Omental fat pad (tissue), 3 donors: ENCODE measurements at regions not wholly inside any gene's neighbourhood (a gene's known extent, or its start where the extent isn't known, plus 50 kb on each side); places are given as distances from the start of the nearest gene placed in this dataset.

Experiments
- ATAC-seq: fragments of 150-250 bp; one replicate; pipeline ENCODE4 v1.9.1; 2016; ENCODE audit warnings: mild to moderate bottlenecking, moderate library complexity; ENCODE audit not compliant: low FRiP score
- DNase-seq: peaks from one replicate; pipeline ENCODE4 v3.0.0-alpha.2; 2019; ENCODE audit warnings: low spot score
- TF ChIP-seq, protein P1 (sequence below), 3 donors: fragments of 450-650 bp; IDR thresholded peaks; one replicate each; pipeline ENCODE4 v1.5.1; 2016 to 2017; ENCODE audit warnings: antibody characterized with exemption in 3 of 3, mild to moderate bottlenecking in 3 of 3, moderate library complexity in 2 of 3

DNA sequence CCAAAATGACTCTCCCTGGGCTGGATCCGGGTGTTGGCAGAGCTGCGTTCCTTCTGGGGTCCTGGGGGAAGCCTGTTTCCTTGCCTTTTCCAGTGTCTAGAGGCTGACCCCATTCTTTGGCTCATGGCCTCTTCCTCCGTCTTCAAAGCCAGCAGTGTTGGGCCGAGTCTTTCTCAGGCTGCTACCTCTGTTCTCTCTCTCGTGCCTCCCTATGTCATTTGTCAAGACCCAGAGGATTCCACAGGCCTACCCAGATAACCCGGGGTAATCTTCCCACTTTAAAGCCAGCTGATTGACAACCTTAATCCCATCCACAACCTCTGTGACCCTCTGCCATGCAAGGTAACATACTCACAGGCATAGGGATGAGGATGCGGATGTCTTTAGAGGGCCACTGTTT lies 55.0 kb upstream of the KCNMB1 start:
- TF ChIP-seq, protein P1, sequence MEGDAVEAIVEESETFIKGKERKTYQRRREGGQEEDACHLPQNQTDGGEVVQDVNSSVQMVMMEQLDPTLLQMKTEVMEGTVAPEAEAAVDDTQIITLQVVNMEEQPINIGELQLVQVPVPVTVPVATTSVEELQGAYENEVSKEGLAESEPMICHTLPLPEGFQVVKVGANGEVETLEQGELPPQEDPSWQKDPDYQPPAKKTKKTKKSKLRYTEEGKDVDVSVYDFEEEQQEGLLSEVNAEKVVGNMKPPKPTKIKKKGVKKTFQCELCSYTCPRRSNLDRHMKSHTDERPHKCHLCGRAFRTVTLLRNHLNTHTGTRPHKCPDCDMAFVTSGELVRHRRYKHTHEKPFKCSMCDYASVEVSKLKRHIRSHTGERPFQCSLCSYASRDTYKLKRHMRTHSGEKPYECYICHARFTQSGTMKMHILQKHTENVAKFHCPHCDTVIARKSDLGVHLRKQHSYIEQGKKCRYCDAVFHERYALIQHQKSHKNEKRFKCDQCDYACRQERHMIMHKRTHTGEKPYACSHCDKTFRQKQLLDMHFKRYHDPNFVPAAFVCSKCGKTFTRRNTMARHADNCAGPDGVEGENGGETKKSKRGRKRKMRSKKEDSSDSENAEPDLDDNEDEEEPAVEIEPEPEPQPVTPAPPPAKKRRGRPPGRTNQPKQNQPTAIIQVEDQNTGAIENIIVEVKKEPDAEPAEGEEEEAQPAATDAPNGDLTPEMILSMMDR (IDR thresholded peaks at IDR 0.05) = no peak
- DNase-seq (no peak), ATAC-seq (no peak)

- DNase-seq (no peak), ATAC-seq (no peak)
- TF ChIP-seq, protein P1 (IDR thresholded peaks at IDR 0.05) = no peak
Observed at GRCh38 chr5:170443624-170444023, 54.5 kb upstream of the KCNMB1 start.

DNA sequence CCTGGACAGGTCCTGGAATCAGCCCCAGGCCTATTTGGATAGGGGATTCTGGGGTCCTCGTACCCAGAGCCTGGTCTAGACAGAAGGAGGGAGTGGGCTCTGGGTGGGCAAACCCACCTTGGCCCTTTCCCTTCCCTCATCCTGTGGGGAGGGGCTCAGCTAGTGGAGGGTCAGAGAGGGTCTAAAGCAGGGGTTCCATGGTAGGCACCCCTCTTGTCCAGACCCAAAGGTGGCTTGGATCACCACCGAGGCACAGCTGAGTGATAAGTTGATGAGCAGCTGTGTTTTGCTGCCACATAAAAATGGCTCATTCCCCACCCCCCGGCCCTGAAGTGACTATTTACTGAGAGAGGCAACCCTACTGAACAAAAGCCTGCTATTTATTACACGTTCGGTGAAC lies 53.8 kb upstream of the KCNMB1 start:
- ATAC-seq = no peak
- no peak for DNase-seq
- TF ChIP-seq, protein P1 (IDR thresholded peaks at IDR 0.05) = no peak

GRCh38 chr5:170442391-170442790 lies 53.2 kb upstream of the KCNMB1 start:
- ATAC-seq (no peak), DNase-seq (no peak)
- TF ChIP-seq, protein P1 (IDR thresholded peaks at IDR 0.05) = no peak

DNA sequence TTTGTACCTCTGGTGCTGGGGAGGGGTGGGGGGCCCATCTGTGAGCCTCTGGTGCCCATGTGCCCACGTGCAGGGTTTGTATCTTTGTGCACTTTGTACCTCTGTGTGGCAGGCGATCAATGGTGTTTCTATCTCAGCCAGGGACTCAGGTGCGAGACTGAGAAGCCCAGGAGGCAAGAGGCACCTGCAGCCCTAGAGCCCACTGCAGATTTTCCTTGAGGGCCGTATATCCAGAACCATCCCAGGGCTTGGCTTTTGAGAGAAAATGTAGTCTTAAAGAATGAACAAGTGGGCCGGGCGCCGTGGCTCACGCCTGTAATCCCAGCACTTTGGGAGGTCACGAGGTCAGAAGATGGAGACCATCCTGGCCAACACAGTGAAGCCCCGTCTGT lies 52.2 kb upstream of the KCNMB1 start:
- TF ChIP-seq, protein P1 (IDR thresholded peaks at IDR 0.05) = no peak
- DNase-seq (no peak), ATAC-seq (no peak)

DNA sequence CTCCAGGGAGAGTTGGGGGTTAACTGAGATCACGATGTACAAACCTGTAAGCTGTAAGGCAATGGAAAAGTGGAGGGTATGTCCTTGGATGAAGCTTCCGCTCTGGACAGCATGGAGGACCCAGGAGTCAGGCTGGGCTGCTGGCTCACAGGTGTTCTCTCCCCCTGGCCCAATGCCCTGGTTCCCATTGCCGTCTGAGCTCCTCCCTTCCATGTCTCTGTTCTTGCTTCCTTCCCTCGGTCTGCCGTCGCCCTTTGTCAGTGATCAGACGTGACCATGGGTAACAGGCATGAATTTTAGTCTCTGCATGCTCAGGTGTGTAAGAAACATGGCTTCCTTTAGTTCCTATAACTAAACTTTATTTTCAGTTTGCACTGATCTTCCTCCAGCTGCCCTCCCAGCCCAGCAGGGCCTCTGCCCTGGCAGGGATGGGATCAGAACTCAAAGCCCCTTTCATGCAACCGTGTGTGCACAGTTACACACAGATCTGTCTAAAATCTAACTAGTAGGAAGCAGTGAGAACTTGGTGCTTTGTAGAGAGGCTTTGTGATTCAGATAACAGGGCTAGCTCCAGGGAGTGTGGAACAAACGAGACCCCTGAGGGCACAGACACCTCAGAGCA lies 51.7 kb upstream of the KCNMB1 start:
- TF ChIP-seq, protein P1 (IDR thresholded peaks at IDR 0.05) = no peak
- no peak for ATAC-seq
- no peak for DNase-seq

DNA sequence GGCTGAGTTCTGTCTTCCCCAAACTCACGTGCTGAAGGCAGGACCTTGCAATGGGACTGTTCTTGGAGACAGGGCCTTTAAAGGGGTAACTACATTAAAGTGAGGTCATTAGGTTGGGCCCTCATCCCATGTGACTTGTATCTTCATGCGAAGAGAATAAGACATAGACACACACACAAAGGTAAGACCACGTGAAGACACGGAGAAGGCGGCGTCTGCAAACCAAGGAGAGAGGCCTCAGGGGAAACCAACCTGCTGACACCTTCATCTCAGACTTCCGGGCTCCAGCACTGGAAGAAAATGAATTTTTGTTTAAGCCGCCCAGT lies 50.7 kb upstream of the KCNMB1 start:
- DNase-seq (no peak), ATAC-seq (no peak)
- TF ChIP-seq, protein P1 (IDR thresholded peaks at IDR 0.05) = no peak
